Omental fat pad (tissue), 3 donors: ENCODE measurements at regions not wholly inside any gene's neighbourhood (a gene's known extent, or its start where the extent isn't known, plus 50 kb on each side); places are given as distances from the start of the nearest gene placed in this dataset.

Experiments
- ATAC-seq: fragments of 150-250 bp; one replicate; pipeline ENCODE4 v1.9.1; 2016; ENCODE audit warnings: mild to moderate bottlenecking, moderate library complexity; ENCODE audit not compliant: low FRiP score
- DNase-seq: peaks from one replicate; pipeline ENCODE4 v3.0.0-alpha.2; 2019; ENCODE audit warnings: low spot score
- TF ChIP-seq, protein P1 (sequence below), 3 donors: fragments of 450-650 bp; IDR thresholded peaks; one replicate each; pipeline ENCODE4 v1.5.1; 2016 to 2017; ENCODE audit warnings: antibody characterized with exemption in 3 of 3, mild to moderate bottlenecking in 3 of 3, moderate library complexity in 2 of 3

DNA sequence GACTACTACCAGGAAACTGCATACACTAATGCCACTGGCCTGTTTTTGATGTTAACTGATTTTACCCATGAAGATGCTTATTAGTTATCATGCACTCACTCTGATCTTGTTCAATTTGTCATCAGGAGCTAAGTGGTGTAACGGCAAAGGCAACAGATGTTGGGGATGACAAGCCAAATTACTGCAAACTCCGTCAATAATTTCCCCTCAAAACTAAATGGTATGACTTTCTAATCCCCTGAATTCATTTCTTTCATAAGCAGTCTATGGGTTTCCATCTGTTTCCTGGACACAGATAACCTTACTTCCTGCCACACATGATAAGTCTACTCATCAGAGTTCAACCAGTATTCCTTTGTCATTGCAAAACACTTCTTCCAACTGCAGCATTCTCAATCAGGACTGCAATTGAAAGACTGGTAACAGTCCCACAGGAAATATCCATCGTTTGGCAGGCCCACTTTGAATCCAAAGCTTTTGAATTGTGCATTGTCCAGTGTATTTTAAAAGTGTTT is 96.2 kb upstream of the SMC2 start:
- ATAC-seq (no peak), DNase-seq (no peak)
- TF ChIP-seq, protein P1, sequence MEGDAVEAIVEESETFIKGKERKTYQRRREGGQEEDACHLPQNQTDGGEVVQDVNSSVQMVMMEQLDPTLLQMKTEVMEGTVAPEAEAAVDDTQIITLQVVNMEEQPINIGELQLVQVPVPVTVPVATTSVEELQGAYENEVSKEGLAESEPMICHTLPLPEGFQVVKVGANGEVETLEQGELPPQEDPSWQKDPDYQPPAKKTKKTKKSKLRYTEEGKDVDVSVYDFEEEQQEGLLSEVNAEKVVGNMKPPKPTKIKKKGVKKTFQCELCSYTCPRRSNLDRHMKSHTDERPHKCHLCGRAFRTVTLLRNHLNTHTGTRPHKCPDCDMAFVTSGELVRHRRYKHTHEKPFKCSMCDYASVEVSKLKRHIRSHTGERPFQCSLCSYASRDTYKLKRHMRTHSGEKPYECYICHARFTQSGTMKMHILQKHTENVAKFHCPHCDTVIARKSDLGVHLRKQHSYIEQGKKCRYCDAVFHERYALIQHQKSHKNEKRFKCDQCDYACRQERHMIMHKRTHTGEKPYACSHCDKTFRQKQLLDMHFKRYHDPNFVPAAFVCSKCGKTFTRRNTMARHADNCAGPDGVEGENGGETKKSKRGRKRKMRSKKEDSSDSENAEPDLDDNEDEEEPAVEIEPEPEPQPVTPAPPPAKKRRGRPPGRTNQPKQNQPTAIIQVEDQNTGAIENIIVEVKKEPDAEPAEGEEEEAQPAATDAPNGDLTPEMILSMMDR (IDR thresholded peaks at IDR 0.05), result no peak

DNA sequence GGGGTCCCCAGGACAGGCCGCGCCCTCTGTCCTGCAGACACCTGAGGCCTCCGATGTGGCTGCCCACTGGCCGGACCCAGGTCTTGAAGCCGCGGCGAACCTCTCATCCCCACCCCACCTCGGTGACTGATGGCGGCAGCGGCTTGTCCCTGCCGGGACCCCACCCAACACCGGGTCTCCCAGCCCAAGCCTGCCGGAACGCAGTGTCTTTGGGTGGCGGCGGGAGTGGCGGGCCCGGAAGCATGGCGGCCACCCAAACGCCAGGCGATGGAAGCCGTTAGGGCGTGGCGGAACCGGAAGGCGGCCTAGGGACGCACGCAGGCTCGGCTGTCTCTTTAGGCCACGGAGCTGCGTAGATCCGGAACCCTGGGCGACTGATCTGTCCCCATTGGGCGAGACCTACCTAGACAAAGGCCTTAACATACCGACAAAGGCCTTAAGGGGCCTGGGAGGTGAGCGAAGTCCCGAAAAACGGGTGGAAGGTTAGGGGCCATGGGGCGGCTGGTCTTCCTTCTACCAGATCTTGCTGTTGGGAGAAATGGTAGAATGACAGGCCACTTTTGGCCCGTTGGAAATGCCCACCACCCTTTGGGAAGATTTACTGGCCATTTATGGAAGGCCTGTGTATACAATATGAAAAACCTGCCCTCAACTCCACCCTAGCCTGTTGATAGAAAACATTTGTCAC is 94.6 kb upstream of the SMC2 start:
- peak; percentile 44 for ATAC-seq
- TF ChIP-seq, protein P1 (IDR thresholded peaks at IDR 0.05), result no peak
- no peak for DNase-seq

DNA sequence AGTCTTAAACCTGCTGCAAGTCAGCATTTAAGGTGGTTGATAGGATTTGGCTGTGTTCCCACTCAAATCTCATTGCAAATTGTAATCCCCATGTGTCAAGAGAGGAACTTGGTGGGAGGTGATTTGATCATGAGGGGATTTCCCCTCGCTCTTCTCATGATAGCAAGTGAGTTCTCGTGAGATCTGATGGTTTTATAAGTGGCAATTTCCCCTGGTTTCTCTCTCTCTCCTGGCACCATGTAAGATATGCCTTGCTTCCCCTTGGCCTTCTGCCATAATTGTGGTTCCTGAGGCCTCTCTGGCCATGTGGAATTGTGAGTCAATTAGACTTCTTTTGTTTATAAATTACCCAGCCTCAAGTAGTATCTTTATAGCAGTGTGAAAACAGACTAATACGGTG is 84.3 kb upstream of the SMC2 start:
- TF ChIP-seq, protein P1 (IDR thresholded peaks at IDR 0.05), result no peak
- ATAC-seq, result no peak
- DNase-seq, result no peak

GRCh38 chr9:104022083-104022482 is 72.0 kb upstream of the SMC2 start:
- TF ChIP-seq, protein P1 (IDR thresholded peaks at IDR 0.05), result no peak

DNA sequence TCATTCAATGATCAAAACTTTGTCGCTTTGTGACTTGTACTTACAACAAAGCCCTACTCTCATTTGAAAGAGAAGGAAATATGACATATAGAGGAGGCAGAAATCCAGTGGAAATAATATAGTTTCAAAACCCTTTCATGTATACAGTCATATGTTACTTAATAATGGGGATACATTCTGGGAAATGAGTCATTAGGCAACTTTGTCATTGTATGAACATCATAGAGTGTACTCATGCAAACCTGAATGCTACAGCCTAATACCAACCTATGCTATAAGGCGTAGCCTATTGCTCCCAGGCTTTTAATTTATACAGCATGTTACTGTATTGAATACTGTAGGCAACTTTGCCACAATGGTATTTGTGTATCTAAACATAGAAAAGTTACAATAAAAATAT is 69.0 kb upstream of the SMC2 start:
- no peak for DNase-seq
- TF ChIP-seq, protein P1 (IDR thresholded peaks at IDR 0.05), result no peak
- no peak for ATAC-seq

More at GRCh38 chr9:104022083-104022482, 72.0 kb upstream of the SMC2 start:
- DNase-seq (no peak), ATAC-seq (no peak)

- ATAC-seq, result no peak
- TF ChIP-seq, protein P1 (IDR thresholded peaks at IDR 0.05), result no peak
- DNase-seq, result no peak
These were observed 68.2 kb upstream of the SMC2 start for GRCh38 chr9:104025945-104026344.

DNA sequence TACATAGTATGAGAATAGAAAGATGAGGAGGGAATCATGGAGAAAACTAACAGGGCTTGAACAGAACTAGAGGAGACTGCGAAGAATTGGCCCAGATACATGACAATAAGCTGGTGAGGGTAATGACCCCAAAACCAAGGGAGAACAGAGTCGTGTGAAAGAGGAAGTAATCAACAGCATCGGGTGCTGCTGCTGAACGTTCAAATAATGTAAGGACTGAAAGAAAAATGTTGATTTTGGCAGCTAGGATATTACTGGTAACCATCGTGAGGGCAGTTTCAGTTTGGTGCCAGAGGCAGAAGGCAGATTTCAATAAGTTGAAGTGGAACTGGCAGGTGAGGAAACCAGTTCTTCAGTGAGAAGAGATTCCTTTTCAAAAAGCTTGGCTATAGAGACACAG is 66.8 kb upstream of the SMC2 start:
- DNase-seq, result no peak
- ATAC-seq, result no peak
- TF ChIP-seq, protein P1 (IDR thresholded peaks at IDR 0.05), result no peak
